ENCODE measurements at regions not wholly inside any gene's neighbourhood (a gene's known extent, or its start where the extent isn't known, plus 50 kb on each side); places are given as distances from the start of the nearest gene placed in this dataset.

GRCh38 chr13:68350554-68350953, 1120.4 kb upstream of the PCDH9 start:
- no peak for TF ChIP-seq RARB (CRISPR knock-in tag; IDR thresholded peaks at IDR 0.05)
- no peak for TF ChIP-seq TSHZ2 (CRISPR knock-in tag; IDR thresholded peaks at IDR 0.05)
- no peak for TF ChIP-seq OSR1 (CRISPR knock-in tag; IDR thresholded peaks at IDR 0.05)
